ENCODE measurements at regions not wholly inside any gene's neighbourhood (a gene's known extent, or its start where the extent isn't known, plus 50 kb on each side); places are given as distances from the start of the nearest gene placed in this dataset.

- DNase-seq (ENCODE audit: low read depth in 2 of 2) = no peak
Measured at GRCh38 chr4:60757986-60758680, 442.0 kb upstream of the ADGRL3 start.

DNA sequence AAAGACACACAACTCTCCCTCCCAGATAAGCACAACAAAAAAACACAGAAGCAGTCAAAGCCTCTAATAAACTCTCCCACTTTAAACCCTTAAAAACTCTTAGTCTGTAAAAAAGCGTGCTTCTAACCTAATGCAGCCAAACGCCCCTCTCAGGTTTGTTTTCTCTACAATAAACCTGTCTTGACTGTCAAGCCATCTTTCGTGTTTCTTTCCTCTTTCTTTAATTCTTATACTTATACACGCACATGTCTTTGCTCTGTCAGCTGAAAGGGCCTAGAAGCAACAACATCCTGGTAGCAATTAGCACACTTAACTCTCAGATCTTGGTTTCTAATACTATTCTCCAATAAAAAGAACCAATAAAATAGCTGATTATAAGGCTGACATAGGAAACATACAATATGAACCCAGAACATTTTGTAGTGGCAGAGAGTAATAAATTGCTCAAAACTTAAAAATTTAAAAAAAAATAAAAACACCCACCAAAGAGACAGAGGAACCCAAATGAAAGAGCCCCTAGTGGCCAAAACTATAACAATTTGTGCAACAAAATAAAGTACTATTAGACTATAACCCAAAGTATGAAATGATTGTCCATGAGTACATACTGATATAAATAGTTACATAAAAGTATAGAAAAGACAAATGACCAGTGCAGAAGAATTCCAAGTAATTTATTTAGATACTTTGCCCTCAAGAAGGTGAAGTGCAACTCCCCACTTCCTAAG is 440.4 kb upstream of the ADGRL3 start:
- no peak for DNase-seq (ENCODE audit: low read depth in 2 of 2)

DNA sequence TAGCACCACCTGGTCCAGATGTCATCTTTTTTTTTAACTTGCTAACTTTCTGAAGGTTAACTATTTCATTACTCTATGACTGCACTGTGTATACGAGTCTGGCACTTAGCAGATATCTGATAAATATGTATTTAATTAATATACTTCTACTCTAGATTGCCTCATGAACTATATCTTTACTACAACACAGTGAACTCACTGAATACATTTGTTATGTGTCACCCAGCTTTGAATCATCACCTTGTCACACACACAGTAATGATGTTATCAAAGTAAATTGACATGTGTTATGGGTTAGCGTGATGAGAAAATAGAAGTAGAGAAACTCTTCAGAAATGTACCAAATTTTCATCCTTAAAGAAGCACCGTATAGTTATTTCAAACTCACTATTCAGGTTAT is 419.3 kb upstream of the ADGRL3 start:
- DNase-seq (ENCODE audit: low read depth in 2 of 2) = no peak

DNA sequence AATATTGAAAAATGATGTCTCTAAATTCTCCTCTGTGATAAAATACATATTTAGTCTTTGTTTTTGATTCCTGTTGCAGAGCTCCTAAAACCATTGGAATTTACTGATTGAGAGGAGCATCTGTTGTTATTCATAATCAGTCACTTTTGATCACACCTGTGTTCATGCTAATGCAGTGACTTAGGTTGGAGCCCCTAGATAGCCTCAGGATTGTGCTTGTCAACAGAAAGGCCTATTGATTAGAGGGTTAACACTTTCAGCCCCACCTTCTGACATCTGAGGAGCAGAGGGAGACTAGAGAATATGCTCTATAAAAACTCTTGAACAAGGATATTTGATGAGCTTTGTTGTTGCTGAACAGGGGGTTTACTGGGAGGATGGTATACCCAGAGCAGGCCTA is 409.5 kb upstream of the ADGRL3 start:
- DNase-seq (ENCODE audit: low read depth in 2 of 2) = no peak

GRCh38 chr4:60794372-60794771 is 405.8 kb upstream of the ADGRL3 start:
- DNase-seq (ENCODE audit: low read depth in 2 of 2) = no peak

DNA sequence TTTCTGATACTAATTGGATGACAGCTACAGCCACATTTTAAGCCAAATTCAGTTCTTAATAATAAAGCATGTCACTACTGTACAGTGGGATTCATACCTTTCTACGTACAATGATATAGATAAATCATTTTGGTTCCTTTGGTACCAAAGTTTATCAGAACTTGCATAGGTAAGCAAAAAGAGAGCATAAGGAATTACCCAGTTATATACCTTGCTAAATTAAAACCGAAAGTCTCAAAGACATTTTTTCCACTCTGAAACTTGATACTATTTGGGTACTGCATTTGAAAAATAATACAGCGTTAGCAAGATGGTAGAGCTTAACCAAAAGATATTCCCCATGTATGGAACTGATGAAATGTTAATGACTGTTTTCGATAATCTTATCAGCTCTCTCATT is 400.9 kb upstream of the ADGRL3 start:
- no peak for DNase-seq (ENCODE audit: low read depth in 2 of 2)

- no peak for DNase-seq (ENCODE audit: low read depth in 2 of 2)
Measured at GRCh38 chr4:60800701-60801100, 399.4 kb upstream of the ADGRL3 start.

DNA sequence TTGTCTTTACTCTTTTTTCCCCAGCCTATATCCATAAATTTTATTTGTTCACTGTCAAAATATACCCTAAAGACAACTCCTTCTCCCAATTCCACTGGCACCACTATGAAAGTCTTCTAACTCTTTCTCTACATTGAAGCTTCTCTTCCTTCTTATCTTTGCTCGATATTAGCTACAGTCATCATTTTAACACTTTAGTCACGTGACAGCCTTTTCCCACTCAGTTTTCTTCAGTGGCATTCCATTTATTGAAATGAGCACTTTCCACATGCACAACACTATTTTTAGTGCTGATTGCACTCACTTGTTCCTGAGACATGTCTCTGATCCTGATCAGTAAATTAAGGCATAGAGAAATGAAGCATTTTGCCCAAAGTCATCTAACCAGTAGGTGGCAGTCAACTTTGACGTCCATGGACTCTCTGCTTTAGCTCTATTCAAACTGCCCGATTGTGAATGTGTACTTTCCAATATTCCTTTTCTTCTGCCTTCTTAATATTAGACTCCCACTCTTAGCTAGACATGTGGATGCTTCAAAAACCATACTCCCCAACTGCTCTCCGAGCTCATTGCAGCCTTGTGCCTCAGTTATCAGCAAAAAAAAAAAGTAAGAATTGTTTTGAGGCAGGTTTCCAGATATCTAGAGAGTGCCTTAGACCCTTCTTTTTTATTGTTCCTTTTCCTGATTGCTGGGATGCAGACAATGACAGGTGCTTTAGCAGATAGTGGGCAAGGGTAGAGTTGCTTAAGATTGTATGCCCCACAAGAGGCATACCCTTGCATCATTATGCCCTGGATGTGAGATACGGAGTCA is 394.4 kb upstream of the ADGRL3 start:
- no peak for DNase-seq (ENCODE audit: low read depth in 2 of 2)

DNA sequence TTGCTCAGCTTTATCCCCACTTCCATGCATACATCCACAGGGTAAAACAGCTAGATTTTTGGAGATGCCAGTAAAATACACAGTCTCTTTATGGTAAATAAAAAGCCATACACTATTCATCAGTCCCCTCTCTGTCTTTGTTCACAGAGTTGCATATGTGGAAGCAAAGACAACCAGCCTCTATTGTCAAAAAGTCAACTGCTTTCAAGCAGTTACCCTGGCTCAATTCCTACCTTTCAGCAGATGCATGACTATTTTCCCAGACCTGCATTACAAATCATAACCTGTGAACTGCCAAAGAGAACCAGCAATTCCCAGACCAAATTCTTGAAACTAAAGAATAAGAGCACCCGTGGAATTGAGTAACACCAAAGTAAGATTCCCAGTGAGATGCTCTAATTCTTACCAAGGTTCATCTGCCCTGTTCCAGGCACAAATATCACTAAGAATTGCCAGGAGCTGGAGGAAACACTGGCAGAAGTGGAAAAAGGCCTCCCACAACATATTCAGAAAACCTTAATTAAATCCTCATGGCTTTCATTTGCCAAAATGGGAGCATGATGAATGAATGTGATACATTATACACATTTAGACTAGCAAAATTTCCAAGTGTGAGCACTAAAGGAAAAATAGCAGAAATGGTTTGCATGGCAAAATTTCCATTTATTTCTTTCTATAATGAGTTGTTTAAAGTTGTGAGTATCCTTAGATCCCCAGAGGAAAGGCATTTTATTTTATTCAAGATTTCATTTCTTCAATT is 391.2 kb upstream of the ADGRL3 start:
- DNase-seq (ENCODE audit: low read depth in 2 of 2) = no peak

DNA sequence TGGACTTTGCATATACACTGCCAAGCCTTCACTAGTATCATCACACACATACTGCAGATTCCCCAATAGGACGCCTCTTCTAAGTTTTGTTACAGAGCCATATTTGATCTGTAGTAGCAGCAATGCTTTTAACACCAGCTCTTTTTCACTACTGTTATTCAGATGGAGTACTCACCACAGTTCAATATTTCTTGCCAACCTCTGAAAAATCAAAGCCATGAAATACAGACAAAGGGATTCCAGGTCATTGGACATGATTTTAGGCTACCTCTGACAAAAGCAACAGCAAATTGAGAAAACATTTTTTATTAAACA is 390.7 kb upstream of the ADGRL3 start:
- DNase-seq (ENCODE audit: low read depth in 2 of 2) = no peak

- DNase-seq (ENCODE audit: low read depth in 2 of 2) = no peak
Measured at GRCh38 chr4:60812811-60813210, 387.3 kb upstream of the ADGRL3 start.

DNA sequence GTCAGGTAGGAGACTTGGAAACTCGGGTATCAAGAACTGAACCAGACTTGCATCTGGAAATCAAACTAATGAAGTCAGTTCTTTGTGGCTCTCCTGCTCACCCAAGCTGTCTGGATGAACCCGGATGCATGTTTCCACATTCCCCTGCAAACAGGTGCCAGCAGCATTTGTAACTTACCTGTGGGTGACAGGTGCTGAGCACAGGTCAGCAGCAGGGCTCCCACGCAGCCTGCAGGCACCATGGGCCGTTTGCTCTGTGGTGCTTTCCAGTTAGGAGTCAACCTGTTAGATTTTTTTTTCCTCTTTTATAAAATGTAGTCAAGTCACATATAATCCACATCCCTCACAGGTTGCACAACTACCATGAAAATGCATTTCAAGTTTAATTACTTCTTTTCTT is 385.6 kb upstream of the ADGRL3 start:
- DNase-seq (ENCODE audit: low read depth in 2 of 2) = no peak

- no peak for DNase-seq (ENCODE audit: low read depth in 2 of 2)
Measured at GRCh38 chr4:60817609-60818008, 382.5 kb upstream of the ADGRL3 start.

GRCh38 chr4:60822986-60823385 is 377.1 kb upstream of the ADGRL3 start:
- DNase-seq (ENCODE audit: low read depth in 2 of 2) = no peak

DNA sequence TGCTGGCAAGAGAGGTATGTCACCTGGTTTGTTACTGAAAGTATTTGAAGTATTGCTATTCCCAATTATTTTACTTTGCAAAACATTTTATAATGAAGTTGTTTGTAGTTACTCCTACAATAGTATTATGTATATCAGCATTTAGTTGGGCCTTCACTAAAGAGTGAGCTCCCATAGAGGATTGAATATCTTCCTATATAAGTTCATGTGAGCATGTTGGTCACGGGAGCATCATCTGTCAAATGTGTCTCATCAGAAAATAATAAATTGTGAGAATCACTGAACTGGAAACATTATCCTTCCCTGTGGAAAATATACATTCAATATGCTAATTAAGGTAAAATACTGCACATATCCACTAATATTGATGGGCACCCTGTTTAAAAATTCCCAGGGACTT is 360.1 kb upstream of the ADGRL3 start:
- DNase-seq (ENCODE audit: low read depth in 2 of 2) = no peak

DNA sequence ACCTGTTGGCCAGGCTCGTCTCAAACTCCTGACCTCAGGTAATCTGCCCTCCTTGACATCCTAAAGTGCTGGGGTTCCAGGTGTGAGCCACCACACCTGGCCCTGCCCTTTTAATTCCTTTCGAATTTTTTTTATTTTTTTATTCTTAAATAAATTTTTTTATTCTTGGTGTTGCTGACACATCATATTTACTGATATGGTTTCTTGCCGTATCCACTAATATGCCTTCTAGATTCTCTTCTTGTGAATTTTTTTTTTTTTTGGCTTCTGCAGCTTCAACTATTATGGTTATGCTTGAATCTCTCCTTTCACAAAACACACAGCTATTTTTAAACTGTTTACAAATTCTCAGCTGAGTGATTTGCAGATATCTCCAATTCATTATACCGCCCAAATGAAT is 353.4 kb upstream of the ADGRL3 start:
- DNase-seq (ENCODE audit: low read depth in 2 of 2) = no peak

DNA sequence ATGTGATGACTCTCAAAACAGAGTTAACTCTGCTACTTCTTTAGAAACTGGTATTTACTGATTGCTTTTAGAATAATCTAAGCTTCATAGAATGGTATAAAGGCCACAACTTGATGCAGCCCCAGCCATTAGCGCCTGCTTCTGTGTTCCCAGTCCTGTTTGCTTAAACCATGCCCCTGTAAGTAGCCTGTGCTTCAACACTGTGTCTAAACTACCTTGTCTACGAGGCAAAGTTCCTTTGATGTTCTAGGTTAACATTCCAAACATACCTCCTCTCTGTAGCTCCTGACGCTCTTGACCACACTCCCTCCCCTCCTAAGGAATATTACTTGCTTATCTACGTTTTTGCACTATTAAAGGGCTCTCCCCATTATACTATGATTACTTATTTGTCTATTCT is 352.5 kb upstream of the ADGRL3 start:
- DNase-seq (ENCODE audit: low read depth in 2 of 2) = no peak

GRCh38 chr4:60857130-60857753 is 342.9 kb upstream of the ADGRL3 start:
- DNase-seq (ENCODE audit: low read depth in 2 of 2) = no peak

DNA sequence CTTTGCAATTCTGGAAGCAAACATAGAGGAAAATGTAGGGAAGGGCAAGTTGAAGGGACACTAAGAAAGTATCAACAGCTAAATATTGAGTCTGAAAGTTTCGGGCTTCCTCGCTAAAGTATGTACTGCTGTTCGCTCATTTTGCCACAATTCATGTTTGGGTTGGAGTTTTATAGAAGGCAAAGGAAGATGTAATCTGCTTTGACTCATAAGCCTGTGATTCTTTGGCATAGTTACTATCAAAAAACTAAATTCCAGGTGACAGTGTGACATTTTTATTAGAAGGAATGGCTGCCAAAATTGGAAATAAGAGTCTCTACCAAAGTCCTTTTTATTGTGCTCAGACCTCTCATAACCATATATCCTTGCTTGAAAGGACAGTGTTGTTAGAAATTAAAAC is 336.7 kb upstream of the ADGRL3 start:
- no peak for DNase-seq (ENCODE audit: low read depth in 2 of 2)

GRCh38 chr4:60865273-60865672 is 334.9 kb upstream of the ADGRL3 start:
- no peak for DNase-seq (ENCODE audit: low read depth in 2 of 2)

- DNase-seq (ENCODE audit: low read depth in 2 of 2) = no peak
Measured at GRCh38 chr4:60868232-60868960, 331.7 kb upstream of the ADGRL3 start.

Measured in stimulated activated CD4-positive, alpha-beta T cell treated with anti-CD3 and anti-CD28 coated beads, Interleukin-1b, Interleukin-23, amount 100 ng/mL, for 1 hour (primary cell).